Peyer's patch (tissue), 4 donors: ENCODE measurements at regions not wholly inside any gene's neighbourhood (a gene's known extent, or its start where the extent isn't known, plus 50 kb on each side); places are given as distances from the start of the nearest gene placed in this dataset.

Experiments
- POLR2A ChIP-seq, 2 donors: fragments of 450-650 bp; IDR thresholded peaks; one replicate each; pipeline ENCODE4 v1.5.1; 2017; ENCODE audit warnings: antibody characterized with exemption in 2 of 2, mild to moderate bottlenecking in 2 of 2, moderate library complexity in 2 of 2
- TF ChIP-seq, protein P1 (sequence below), 6 experiments: fragments of 450-650 bp in 4 of 6; fragments of 200-600 bp in 2 of 6; sonication (generic) in 1 of 6; IDR thresholded peaks; one replicate each; pipeline ENCODE4 v1.5.1; 2017 to 2019; ENCODE audit warnings: antibody characterized with exemption in 6 of 6, mild to moderate bottlenecking in 3 of 6, moderate library complexity in 1 of 6

DNA sequence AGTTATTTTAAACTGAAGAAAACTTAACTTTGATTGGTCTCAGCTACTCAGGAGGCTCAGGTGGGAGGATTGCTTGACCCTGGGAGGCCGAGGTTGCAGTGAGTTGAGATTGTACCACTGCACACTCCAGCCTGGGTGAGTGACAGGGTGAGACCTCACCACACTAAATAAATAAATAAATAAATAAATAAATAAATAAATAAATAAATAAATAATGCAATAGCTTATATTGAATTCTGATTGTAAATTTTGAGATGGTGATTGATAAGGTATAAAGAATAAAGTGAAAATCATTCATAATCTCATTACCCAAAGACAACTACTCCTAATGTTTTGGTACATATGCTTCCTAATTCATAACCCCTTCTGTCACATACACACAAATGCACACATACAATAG, 58.1 kb downstream of the TUBA3C start:
- TF ChIP-seq, protein P1, sequence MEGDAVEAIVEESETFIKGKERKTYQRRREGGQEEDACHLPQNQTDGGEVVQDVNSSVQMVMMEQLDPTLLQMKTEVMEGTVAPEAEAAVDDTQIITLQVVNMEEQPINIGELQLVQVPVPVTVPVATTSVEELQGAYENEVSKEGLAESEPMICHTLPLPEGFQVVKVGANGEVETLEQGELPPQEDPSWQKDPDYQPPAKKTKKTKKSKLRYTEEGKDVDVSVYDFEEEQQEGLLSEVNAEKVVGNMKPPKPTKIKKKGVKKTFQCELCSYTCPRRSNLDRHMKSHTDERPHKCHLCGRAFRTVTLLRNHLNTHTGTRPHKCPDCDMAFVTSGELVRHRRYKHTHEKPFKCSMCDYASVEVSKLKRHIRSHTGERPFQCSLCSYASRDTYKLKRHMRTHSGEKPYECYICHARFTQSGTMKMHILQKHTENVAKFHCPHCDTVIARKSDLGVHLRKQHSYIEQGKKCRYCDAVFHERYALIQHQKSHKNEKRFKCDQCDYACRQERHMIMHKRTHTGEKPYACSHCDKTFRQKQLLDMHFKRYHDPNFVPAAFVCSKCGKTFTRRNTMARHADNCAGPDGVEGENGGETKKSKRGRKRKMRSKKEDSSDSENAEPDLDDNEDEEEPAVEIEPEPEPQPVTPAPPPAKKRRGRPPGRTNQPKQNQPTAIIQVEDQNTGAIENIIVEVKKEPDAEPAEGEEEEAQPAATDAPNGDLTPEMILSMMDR (IDR thresholded peaks at IDR 0.05) = no peak
- TF ChIP-seq POLR2A (IDR thresholded peaks at IDR 0.05) = no peak
